A673 (cell line): ENCODE measurements at regions not wholly inside any gene's neighbourhood (a gene's known extent, or its start where the extent isn't known, plus 50 kb on each side); places are given as distances from the start of the nearest gene placed in this dataset.

Experiments used
- EZH2 ChIP-seq: fragments of 200-600 bp; sonication (generic); IDR thresholded peaks from 2 replicates; pipeline ENCODE4 v1.6.1; 2017; ENCODE audit warnings: borderline replicate concordance, low read depth, mild to moderate bottlenecking, mixed read lengths, antibody characterized with exemption, low read length; ENCODE audit not compliant: poor library complexity, severe bottlenecking
- TF ChIP-seq, protein P1 (sequence below): fragments of 300-800, 200-600 bp; sonication (generic); conservative IDR thresholded peaks from 2 replicates; pipeline ENCODE4 v1.5.1; 2017; ENCODE audit warnings: low read depth, mild to moderate bottlenecking, antibody characterized with exemption, low read length, moderate library complexity, mixed read lengths

GRCh38 chr17:54063639-54064038 lies 240.9 kb downstream of the KIF2B start:
- TF ChIP-seq, protein P1, sequence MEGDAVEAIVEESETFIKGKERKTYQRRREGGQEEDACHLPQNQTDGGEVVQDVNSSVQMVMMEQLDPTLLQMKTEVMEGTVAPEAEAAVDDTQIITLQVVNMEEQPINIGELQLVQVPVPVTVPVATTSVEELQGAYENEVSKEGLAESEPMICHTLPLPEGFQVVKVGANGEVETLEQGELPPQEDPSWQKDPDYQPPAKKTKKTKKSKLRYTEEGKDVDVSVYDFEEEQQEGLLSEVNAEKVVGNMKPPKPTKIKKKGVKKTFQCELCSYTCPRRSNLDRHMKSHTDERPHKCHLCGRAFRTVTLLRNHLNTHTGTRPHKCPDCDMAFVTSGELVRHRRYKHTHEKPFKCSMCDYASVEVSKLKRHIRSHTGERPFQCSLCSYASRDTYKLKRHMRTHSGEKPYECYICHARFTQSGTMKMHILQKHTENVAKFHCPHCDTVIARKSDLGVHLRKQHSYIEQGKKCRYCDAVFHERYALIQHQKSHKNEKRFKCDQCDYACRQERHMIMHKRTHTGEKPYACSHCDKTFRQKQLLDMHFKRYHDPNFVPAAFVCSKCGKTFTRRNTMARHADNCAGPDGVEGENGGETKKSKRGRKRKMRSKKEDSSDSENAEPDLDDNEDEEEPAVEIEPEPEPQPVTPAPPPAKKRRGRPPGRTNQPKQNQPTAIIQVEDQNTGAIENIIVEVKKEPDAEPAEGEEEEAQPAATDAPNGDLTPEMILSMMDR, result no peak
- no peak for TF ChIP-seq EZH2
